IPS-18a (cell line): ENCODE measurements at regions not wholly inside any gene's neighbourhood (a gene's known extent, or its start where the extent isn't known, plus 50 kb on each side); places are given as distances from the start of the nearest gene placed in this dataset.
A peak's percentile ranks its signal among the peaks of the same experiment; 100 is the strongest.

Experiments
- H3K27ac ChIP-seq: one replicate; pipeline ENCODE4 v1.5.1; 2013; ENCODE audit warnings: low read length
- H3K27me3 ChIP-seq: one replicate; pipeline ENCODE4 v1.6.1; 2013; ENCODE audit warnings: mild to moderate bottlenecking, low read length; ENCODE audit not compliant: control insufficient read depth, insufficient read depth
- H3K36me3 ChIP-seq: one replicate; pipeline ENCODE4 v1.6.1; 2013; ENCODE audit warnings: low read depth, low read length; ENCODE audit not compliant: control insufficient read depth
- H3K4me1 ChIP-seq: one replicate; pipeline ENCODE4 v1.6.1; 2013; ENCODE audit warnings: low read depth, low read length; ENCODE audit not compliant: control insufficient read depth
- H3K4me3 ChIP-seq: one replicate; pipeline ENCODE4 v1.5.1; 2013; ENCODE audit warnings: low read length
- H3K9ac ChIP-seq: one replicate; pipeline ENCODE4 v1.6.1; 2013; ENCODE audit warnings: mild to moderate bottlenecking, low read length, moderate library complexity
- H3K9me3 ChIP-seq: one replicate; pipeline ENCODE4 v1.6.1; 2013; ENCODE audit warnings: low read depth, low read length; ENCODE audit not compliant: control insufficient read depth

GRCh38 chr4:180967936-180968335 is 1275.3 kb upstream of the TENM3 start:
- no peaks in the 10 kb centered on the region for H3K4me1 ChIP-seq
- no peaks in the 10 kb centered on the region for H3K9me3 ChIP-seq
- no peak overlapping the region for H3K27ac ChIP-seq
- no peaks in the 10 kb centered on the region for H3K36me3 ChIP-seq
- no peaks in the 10 kb centered on the region for H3K27me3 ChIP-seq
- no peak overlapping the region for H3K4me3 ChIP-seq
- H3K9ac ChIP-seq: no peak overlapping the region

GRCh38 chr4:180973894-180974293 is 1269.3 kb upstream of the TENM3 start:
- H3K9me3 ChIP-seq: no peaks in the 10 kb centered on the region
- no peak overlapping the region for H3K9ac ChIP-seq
- no peaks in the 10 kb centered on the region for H3K4me1 ChIP-seq
- H3K27me3 ChIP-seq: no peaks in the 10 kb centered on the region
- H3K27ac ChIP-seq: no peak overlapping the region
- H3K4me3 ChIP-seq: no peak overlapping the region
- no peaks in the 10 kb centered on the region for H3K36me3 ChIP-seq

GRCh38 chr4:180990931-180991330 is 1252.3 kb upstream of the TENM3 start:
- H3K4me1 ChIP-seq: peaks cover 10% of the 10 kb centered on the region
- no peak overlapping the region for H3K9ac ChIP-seq
- no peak overlapping the region for H3K4me3 ChIP-seq
- H3K27ac ChIP-seq: no peak overlapping the region
- H3K27me3 ChIP-seq: no peaks in the 10 kb centered on the region
- no peaks in the 10 kb centered on the region for H3K9me3 ChIP-seq
- H3K36me3 ChIP-seq: no peaks in the 10 kb centered on the region

GRCh38 chr4:180993244-180993836 is 1249.9 kb upstream of the TENM3 start:
- Histone ChIP-seq H3K36me3 (no peaks in the 10 kb centered on the region), H3K9ac (no peak overlapping the region), H3K4me3 (peak overlapping the region; percentile 2), H3K27me3 (no peaks in the 10 kb centered on the region), H3K27ac (no peak overlapping the region), H3K4me1 (peaks cover 10% of the 10 kb centered on the region), H3K9me3 (no peaks in the 10 kb centered on the region)

- Histone ChIP-seq H3K36me3 (no peaks in the 10 kb centered on the region), H3K27me3 (no peaks in the 10 kb centered on the region), H3K27ac (no peak overlapping the region), H3K9ac (no peak overlapping the region), H3K4me1 (peaks cover 10% of the 10 kb centered on the region), H3K4me3 (no peak overlapping the region), H3K9me3 (no peaks in the 10 kb centered on the region)
These were observed 1248.5 kb upstream of the TENM3 start for GRCh38 chr4:180994722-180995121.

GRCh38 chr4:180999217-180999616 is 1244.0 kb upstream of the TENM3 start:
- no peak overlapping the region for H3K4me3 ChIP-seq
- no peak overlapping the region for H3K27ac ChIP-seq
- no peaks in the 10 kb centered on the region for H3K36me3 ChIP-seq
- no peaks in the 10 kb centered on the region for H3K9me3 ChIP-seq
- no peaks in the 10 kb centered on the region for H3K27me3 ChIP-seq
- no peaks in the 10 kb centered on the region for H3K4me1 ChIP-seq
- no peak overlapping the region for H3K9ac ChIP-seq

GRCh38 chr4:181004056-181004455 is 1239.1 kb upstream of the TENM3 start:
- H3K27ac ChIP-seq: no peak overlapping the region
- no peak overlapping the region for H3K4me3 ChIP-seq
- H3K9me3 ChIP-seq: no peaks in the 10 kb centered on the region
- H3K36me3 ChIP-seq: no peaks in the 10 kb centered on the region
- H3K27me3 ChIP-seq: no peaks in the 10 kb centered on the region
- no peak overlapping the region for H3K9ac ChIP-seq
- peaks cover 14% of the 10 kb centered on the region for H3K4me1 ChIP-seq

- H3K9me3 ChIP-seq: no peaks in the 10 kb centered on the region
- H3K9ac ChIP-seq: no peak overlapping the region
- no peak overlapping the region for H3K27ac ChIP-seq
- H3K36me3 ChIP-seq: no peaks in the 10 kb centered on the region
- H3K4me3 ChIP-seq: no peak overlapping the region
- peaks cover 14% of the 10 kb centered on the region for H3K4me1 ChIP-seq
- H3K27me3 ChIP-seq: no peaks in the 10 kb centered on the region
These were observed 1236.5 kb upstream of the TENM3 start for GRCh38 chr4:181006499-181007260.

GRCh38 chr4:181007751-181008150 is 1235.5 kb upstream of the TENM3 start:
- H3K27me3 ChIP-seq: no peaks in the 10 kb centered on the region
- no peak overlapping the region for H3K9ac ChIP-seq
- no peak overlapping the region for H3K4me3 ChIP-seq
- no peaks in the 10 kb centered on the region for H3K36me3 ChIP-seq
- no peak overlapping the region for H3K27ac ChIP-seq
- peaks cover 14% of the 10 kb centered on the region for H3K4me1 ChIP-seq
- H3K9me3 ChIP-seq: no peaks in the 10 kb centered on the region

- H3K9me3 ChIP-seq: no peaks in the 10 kb centered on the region
- H3K36me3 ChIP-seq: no peaks in the 10 kb centered on the region
- H3K4me1 ChIP-seq: peaks cover 14% of the 10 kb centered on the region
- no peak overlapping the region for H3K27ac ChIP-seq
- no peak overlapping the region for H3K4me3 ChIP-seq
- H3K9ac ChIP-seq: no peak overlapping the region
- no peaks in the 10 kb centered on the region for H3K27me3 ChIP-seq
These were observed 1235.0 kb upstream of the TENM3 start for GRCh38 chr4:181008164-181008563.

GRCh38 chr4:181013162-181013561 is 1230.0 kb upstream of the TENM3 start:
- peaks cover 3% of the 10 kb centered on the region for H3K4me1 ChIP-seq
- no peaks in the 10 kb centered on the region for H3K9me3 ChIP-seq
- no peak overlapping the region for H3K4me3 ChIP-seq
- H3K27me3 ChIP-seq: no peaks in the 10 kb centered on the region
- H3K27ac ChIP-seq: no peak overlapping the region
- H3K9ac ChIP-seq: no peak overlapping the region
- no peaks in the 10 kb centered on the region for H3K36me3 ChIP-seq

GRCh38 chr4:181017038-181017437 is 1226.2 kb upstream of the TENM3 start:
- Histone ChIP-seq H3K36me3 (no peaks in the 10 kb centered on the region), H3K4me1 (peaks cover 3% of the 10 kb centered on the region), H3K27ac (no peak overlapping the region), H3K9me3 (no peaks in the 10 kb centered on the region), H3K27me3 (no peaks in the 10 kb centered on the region), H3K9ac (no peak overlapping the region), H3K4me3 (no peak overlapping the region)
